Hepatocyte (in vitro differentiated cells): ENCODE measurements at regions not wholly inside any gene's neighbourhood (a gene's known extent, or its start where the extent isn't known, plus 50 kb on each side); places are given as distances from the start of the nearest gene placed in this dataset.

Experiments used
- DNase-seq: peaks from one replicate; pipeline ENCODE4 v3.0.0-alpha.2; 2016; ENCODE audit warnings: low spot score
- H2AFZ ChIP-seq: fragments of 200-600 bp; sonication (generic); 2 replicates; pipeline ENCODE4 v1.6.0; 2016; ENCODE audit warnings: antibody characterized with exemption, mild to moderate bottlenecking
- H3K27ac ChIP-seq: fragments of 200-600 bp; sonication (generic); 2 replicates; pipeline ENCODE4 v1.5.1; 2016; ENCODE audit warnings: mild to moderate bottlenecking
- H3K27me3 ChIP-seq: fragments of 200-600 bp; sonication (generic); 2 replicates; pipeline ENCODE4 v1.6.1; 2016
- H3K36me3 ChIP-seq: fragments of 200-600 bp; sonication (generic); replicated peaks from 2 replicates; pipeline ENCODE4 v1.5.1; 2016; ENCODE audit warnings: low read depth; ENCODE audit not compliant: insufficient read depth
- H3K4me1 ChIP-seq: fragments of 200-600 bp; sonication (generic); 2 replicates; pipeline ENCODE4 v1.5.1; 2016; ENCODE audit warnings: mild to moderate bottlenecking, moderate library complexity; ENCODE audit not compliant: insufficient read depth
- H3K4me2 ChIP-seq: fragments of 200-600 bp; sonication (generic); 2 replicates; pipeline ENCODE4 v1.6.0; 2016
- H3K4me3 ChIP-seq: fragments of 200-600 bp; sonication (generic); 2 replicates; pipeline ENCODE4 v1.5.1; 2016; ENCODE audit warnings: mild to moderate bottlenecking
- H3K79me2 ChIP-seq: fragments of 200-600 bp; sonication (generic); 2 replicates; pipeline ENCODE4 v1.6.0; 2017; ENCODE audit warnings: mild to moderate bottlenecking
- H3K9me2 ChIP-seq: fragments of 200-600 bp; sonication (generic); replicated peaks from 2 replicates; pipeline ENCODE4 v1.6.0; 2017; ENCODE audit warnings: mild to moderate bottlenecking; ENCODE audit not compliant: insufficient read depth
- H3K9me3 ChIP-seq: fragments of 200-600 bp; sonication (generic); 2 replicates; pipeline ENCODE4 v1.5.1; 2016; ENCODE audit warnings: low read depth, mild to moderate bottlenecking
- H4K20me1 ChIP-seq: fragments of 200-600 bp; sonication (generic); 2 replicates; pipeline ENCODE4 v1.6.0; 2016; ENCODE audit warnings: mild to moderate bottlenecking; ENCODE audit not compliant: insufficient read depth, poor library complexity, severe bottlenecking
- EZH2 ChIP-seq: fragments of 200-600 bp; sonication (generic); IDR thresholded peaks from 2 replicates; pipeline ENCODE4 v1.6.1; 2016; ENCODE audit warnings: antibody characterized with exemption, mild to moderate bottlenecking, borderline replicate concordance
- EZH2phosphoT487 ChIP-seq: fragments of 200-600 bp; sonication (generic); IDR thresholded peaks from one replicate; pipeline ENCODE4 v1.6.1; 2018; ENCODE audit warnings: antibody characterized with exemption, mild to moderate bottlenecking, low read depth, moderate library complexity; ENCODE audit not compliant: unreplicated experiment, severe bottlenecking
- WGBS: methylation state at CpG from one replicate; pipeline ENCODE4 v1.1.6; 2016; ENCODE audit warnings: low lambda C conversion rate; ENCODE audit errors: missing lambda C conversion rate; 5-methylcytosine and 5-hydroxymethylcytosine counted together
- TF ChIP-seq, protein P1 (sequence below): fragments of 200-600 bp; sonication (generic); IDR thresholded peaks from 2 replicates; pipeline ENCODE4 v1.5.1; 2016; ENCODE audit warnings: antibody characterized with exemption, mild to moderate bottlenecking; ENCODE audit not compliant: poor library complexity

- 49% methylated on average over 2 of the region's 2 CpGs for WGBS
Observed at GRCh38 chr1:224846119-224846907, 83.2 kb upstream of the DNAH14 start.

DNA sequence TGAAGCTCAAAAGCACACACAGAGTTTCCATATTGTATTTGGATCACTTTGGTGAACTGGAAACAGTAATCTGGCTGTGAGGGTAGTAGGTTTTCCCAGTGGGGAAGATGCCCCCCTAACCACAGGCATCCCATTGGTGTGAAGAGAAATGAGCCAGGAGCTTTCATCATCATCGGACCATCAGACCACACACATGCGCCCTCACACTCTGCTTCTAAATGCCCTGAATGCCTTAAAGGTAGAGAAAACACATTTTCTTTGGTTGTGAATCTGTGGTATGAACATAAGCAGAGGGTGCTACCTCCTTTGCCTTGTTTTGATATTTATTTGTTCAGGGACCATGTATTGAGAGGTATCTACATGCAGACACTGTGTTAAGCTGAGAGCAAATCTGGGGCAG, 79.0 kb upstream of the DNAH14 start:
- no peak overlapping the region for H3K4me2 ChIP-seq
- H3K36me3 ChIP-seq = no peaks in the 10 kb centered on the region
- H2AFZ ChIP-seq = no peak overlapping the region
- no peaks in the 10 kb centered on the region for H3K9me2 ChIP-seq
- no peaks in the 10 kb centered on the region for H3K79me2 ChIP-seq
- WGBS = 72% methylated on average over 2 of the region's 2 CpGs
- no peaks in the 10 kb centered on the region for H3K4me1 ChIP-seq
- no peak for DNase-seq
- H3K4me3 ChIP-seq = no peak overlapping the region
- TF ChIP-seq EZH2 (no peak), EZH2phosphoT487 (no peak)
- TF ChIP-seq, protein P1, sequence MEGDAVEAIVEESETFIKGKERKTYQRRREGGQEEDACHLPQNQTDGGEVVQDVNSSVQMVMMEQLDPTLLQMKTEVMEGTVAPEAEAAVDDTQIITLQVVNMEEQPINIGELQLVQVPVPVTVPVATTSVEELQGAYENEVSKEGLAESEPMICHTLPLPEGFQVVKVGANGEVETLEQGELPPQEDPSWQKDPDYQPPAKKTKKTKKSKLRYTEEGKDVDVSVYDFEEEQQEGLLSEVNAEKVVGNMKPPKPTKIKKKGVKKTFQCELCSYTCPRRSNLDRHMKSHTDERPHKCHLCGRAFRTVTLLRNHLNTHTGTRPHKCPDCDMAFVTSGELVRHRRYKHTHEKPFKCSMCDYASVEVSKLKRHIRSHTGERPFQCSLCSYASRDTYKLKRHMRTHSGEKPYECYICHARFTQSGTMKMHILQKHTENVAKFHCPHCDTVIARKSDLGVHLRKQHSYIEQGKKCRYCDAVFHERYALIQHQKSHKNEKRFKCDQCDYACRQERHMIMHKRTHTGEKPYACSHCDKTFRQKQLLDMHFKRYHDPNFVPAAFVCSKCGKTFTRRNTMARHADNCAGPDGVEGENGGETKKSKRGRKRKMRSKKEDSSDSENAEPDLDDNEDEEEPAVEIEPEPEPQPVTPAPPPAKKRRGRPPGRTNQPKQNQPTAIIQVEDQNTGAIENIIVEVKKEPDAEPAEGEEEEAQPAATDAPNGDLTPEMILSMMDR = no peak
- no peaks in the 10 kb centered on the region for H3K9me3 ChIP-seq
- no peak overlapping the region for H3K27ac ChIP-seq
- H4K20me1 ChIP-seq = no peaks in the 10 kb centered on the region
- no peaks in the 10 kb centered on the region for H3K27me3 ChIP-seq

More at GRCh38 chr1:224846119-224846907, 83.2 kb upstream of the DNAH14 start:
- H3K27me3 ChIP-seq = no peaks in the 10 kb centered on the region
- H3K4me1 ChIP-seq = no peaks in the 10 kb centered on the region
- TF ChIP-seq EZH2phosphoT487 (no peak), EZH2 (no peak)
- TF ChIP-seq, protein P1 = no peak
- H3K36me3 ChIP-seq = no peaks in the 10 kb centered on the region
- no peak overlapping the region for H2AFZ ChIP-seq
- H3K9me3 ChIP-seq = no peaks in the 10 kb centered on the region
- no peak for DNase-seq
- no peak overlapping the region for H3K4me2 ChIP-seq
- no peaks in the 10 kb centered on the region for H3K9me2 ChIP-seq
- H4K20me1 ChIP-seq = no peaks in the 10 kb centered on the region
- H3K27ac ChIP-seq = no peak overlapping the region
- H3K79me2 ChIP-seq = no peaks in the 10 kb centered on the region
- H3K4me3 ChIP-seq = no peak overlapping the region

- Histone ChIP-seq H3K27ac (no peak overlapping the region), H2AFZ (no peak overlapping the region), H3K4me2 (no peak overlapping the region), H3K4me1 (no peaks in the 10 kb centered on the region), H4K20me1 (no peaks in the 10 kb centered on the region), H3K79me2 (no peaks in the 10 kb centered on the region), H3K4me3 (no peak overlapping the region), H3K27me3 (no peaks in the 10 kb centered on the region), H3K36me3 (no peaks in the 10 kb centered on the region), H3K9me2 (no peaks in the 10 kb centered on the region), H3K9me3 (no peaks in the 10 kb centered on the region)
- DNase-seq = peak; percentile 59
- TF ChIP-seq, protein P1 = peak; percentile 52
- no peak for TF ChIP-seq EZH2
- 69% methylated on average over 6 of the region's 6 CpGs for WGBS
Observed at GRCh38 chr1:224851210-224851847, 78.1 kb upstream of the DNAH14 start.
